ENCODE measurements at regions not wholly inside any gene's neighbourhood (a gene's known extent, or its start where the extent isn't known, plus 50 kb on each side); places are given as distances from the start of the nearest gene placed in this dataset.

DNA sequence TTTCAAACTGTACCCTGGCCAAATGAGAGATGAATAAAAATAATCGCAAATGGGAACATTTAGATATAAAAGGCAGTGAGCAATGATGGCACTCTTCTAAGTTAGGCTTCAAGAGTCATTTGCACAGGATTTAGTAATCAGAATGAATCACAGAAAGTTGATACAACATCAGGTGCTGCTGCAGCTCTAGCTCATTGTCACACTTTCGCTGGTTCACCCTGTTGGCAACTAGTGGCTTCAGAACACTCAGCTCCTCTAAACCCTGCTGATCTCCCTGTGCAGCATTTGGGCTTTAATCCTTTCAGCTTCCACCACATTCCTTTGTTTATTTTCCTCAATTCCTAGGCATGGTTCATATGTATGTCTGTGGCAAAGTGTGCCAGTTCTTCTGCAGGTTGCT lies 2071.2 kb upstream of the CDH6 start:
- TF ChIP-seq CTCF (IDR thresholded peaks at IDR 0.05) (no peak), POLR2AphosphoS5 (IDR thresholded peaks at IDR 0.05) (no peak), POLR2A (IDR thresholded peaks at IDR 0.05) (no peak)
